ENCODE measurements at regions not wholly inside any gene's neighbourhood (a gene's known extent, or its start where the extent isn't known, plus 50 kb on each side); places are given as distances from the start of the nearest gene placed in this dataset.
A peak's percentile ranks its signal among the peaks of the same experiment; 100 is the strongest.
"Not testable (repeated sequence)": the region's sequence is repeated elsewhere in the genome, so short reads cannot be mapped to it uniquely, and the experiment has no call there.

- ChIA-PET POLR2A (no interaction called here), CTCF (no interaction called here)
- Mint-ChIP-seq H3K36me3 (ENCODE audit: low read depth) (no peaks in the 10 kb centered on the region), H3K9me3 (ENCODE audit: low read depth) (no peaks in the 10 kb centered on the region), H3K27ac (no peak overlapping the region), H3K27me3 (no peaks in the 10 kb centered on the region), H3K4me1 (no peaks in the 10 kb centered on the region), H3K4me3 (no peak overlapping the region)
- no peak for DNase-seq
- intact Hi-C loops (cut with DNase I, micrococcal nuclease), result no loop called here
- ATAC-seq, result no peak
Measured at GRCh38 chr6:168913866-168914469, 339.7 kb downstream of the THBS2 start.

- H3K4me3 Mint-ChIP-seq; DNase-seq; CTCF ChIA-PET; POLR2A ChIA-PET; H3K9me3 Mint-ChIP-seq (ENCODE audit: low read depth); intact Hi-C loops (cut with DNase I, micrococcal nuclease); H3K27ac Mint-ChIP-seq; H3K36me3 Mint-ChIP-seq (ENCODE audit: low read depth); H3K4me1 Mint-ChIP-seq; H3K27me3 Mint-ChIP-seq; ATAC-seq: not testable (repeated sequence)
Measured at GRCh38 chr6:168913231-168913865, 340.3 kb downstream of the THBS2 start.

GRCh38 chr6:168909288-168909687, 344.4 kb downstream of the THBS2 start:
- Mint-ChIP-seq H3K36me3 (ENCODE audit: low read depth) (no peaks in the 10 kb centered on the region), H3K9me3 (ENCODE audit: low read depth) (no peaks in the 10 kb centered on the region), H3K4me3 (no peak overlapping the region), H3K27ac (no peak overlapping the region), H3K4me1 (no peaks in the 10 kb centered on the region), H3K27me3 (no peaks in the 10 kb centered on the region)
- ChIA-PET POLR2A (no interaction called here), CTCF (no interaction called here)
- intact Hi-C loops (cut with DNase I, micrococcal nuclease), result no loop called here
- DNase-seq (peak; percentile 43), ATAC-seq (peak; percentile 57)

GRCh38 chr6:168908887-168909286, 344.8 kb downstream of the THBS2 start:
- no peak for ATAC-seq
- POLR2A ChIA-PET, result no interaction called here

GRCh38 chr6:168908166-168908565, 345.5 kb downstream of the THBS2 start:
- H3K4me1 Mint-ChIP-seq, result no peaks in the 10 kb centered on the region
- no peak overlapping the region for H3K27ac Mint-ChIP-seq
- DNase-seq (no peak), ATAC-seq (peak; percentile 16)
- intact Hi-C loops (cut with DNase I, micrococcal nuclease), result no loop called here
- no peaks in the 10 kb centered on the region for H3K9me3 Mint-ChIP-seq (ENCODE audit: low read depth)
- no peak overlapping the region for H3K4me3 Mint-ChIP-seq
- ChIA-PET POLR2A (no interaction called here), CTCF (no interaction called here)
- H3K27me3 Mint-ChIP-seq, result no peaks in the 10 kb centered on the region
- H3K36me3 Mint-ChIP-seq (ENCODE audit: low read depth), result no peaks in the 10 kb centered on the region

More at GRCh38 chr6:168908887-168909286, 344.8 kb downstream of the THBS2 start:
- DNase-seq, result no peak
- Mint-ChIP-seq H3K4me3 (no peak overlapping the region), H3K36me3 (ENCODE audit: low read depth) (no peaks in the 10 kb centered on the region), H3K27ac (no peak overlapping the region), H3K9me3 (ENCODE audit: low read depth) (no peaks in the 10 kb centered on the region), H3K4me1 (no peaks in the 10 kb centered on the region), H3K27me3 (no peaks in the 10 kb centered on the region)
- CTCF ChIA-PET, result no interaction called here
- intact Hi-C loops (cut with DNase I, micrococcal nuclease), result no loop called here

- no peaks in the 10 kb centered on the region for H3K36me3 Mint-ChIP-seq (ENCODE audit: low read depth)
- DNase-seq (no peak), ATAC-seq (no peak)
- CTCF ChIA-PET, result no interaction called here
- no peak overlapping the region for H3K4me3 Mint-ChIP-seq
- intact Hi-C loops (cut with DNase I, micrococcal nuclease), result no loop called here
- H3K27me3 Mint-ChIP-seq, result no peaks in the 10 kb centered on the region
- no peaks in the 10 kb centered on the region for H3K9me3 Mint-ChIP-seq (ENCODE audit: low read depth)
- no peaks in the 10 kb centered on the region for H3K4me1 Mint-ChIP-seq
- H3K27ac Mint-ChIP-seq, result no peak overlapping the region
- POLR2A ChIA-PET, result no interaction called here
Measured at GRCh38 chr6:168906391-168906790, 347.3 kb downstream of the THBS2 start.

- H3K36me3 Mint-ChIP-seq (ENCODE audit: low read depth), result no peaks in the 10 kb centered on the region
Measured at GRCh38 chr6:168905451-168906090, 348.1 kb downstream of the THBS2 start.

GRCh38 chr6:168903613-168904345, 349.9 kb downstream of the THBS2 start:
- no peaks in the 10 kb centered on the region for H3K36me3 Mint-ChIP-seq (ENCODE audit: low read depth)
- CTCF ChIA-PET, result interaction anchor here (1.8 kb wide), 1 partner anchor 534 kb away, joined by 4 read pairs; no protein-coding TSS in a partner anchor
- POLR2A ChIA-PET, result no interaction called here
- H3K27ac Mint-ChIP-seq, result no peak overlapping the region
- ATAC-seq (no peak), DNase-seq (no peak)
- no peaks in the 10 kb centered on the region for H3K9me3 Mint-ChIP-seq (ENCODE audit: low read depth)
- H3K4me3 Mint-ChIP-seq, result no peak overlapping the region
- intact Hi-C loops (cut with DNase I, micrococcal nuclease), result no loop called here
- no peaks in the 10 kb centered on the region for H3K27me3 Mint-ChIP-seq
- no peaks in the 10 kb centered on the region for H3K4me1 Mint-ChIP-seq

More at GRCh38 chr6:168905451-168906090, 348.1 kb downstream of the THBS2 start:
- Mint-ChIP-seq H3K9me3 (ENCODE audit: low read depth) (no peaks in the 10 kb centered on the region), H3K27ac (no peak overlapping the region), H3K4me1 (no peaks in the 10 kb centered on the region), H3K27me3 (no peaks in the 10 kb centered on the region), H3K4me3 (no peak overlapping the region)
- intact Hi-C loops (cut with DNase I, micrococcal nuclease), result no loop called here
- CTCF ChIA-PET, result no interaction called here
- peak; percentile 42 for ATAC-seq
- POLR2A ChIA-PET, result interaction anchor here (0.6 kb wide), 1 partner anchor 1042 kb away, joined by 8 read pairs; no protein-coding TSS in a partner anchor
- peak; percentile 35 for DNase-seq

- Mint-ChIP-seq H3K4me1 (no peaks in the 10 kb centered on the region), H3K27me3 (no peaks in the 10 kb centered on the region), H3K36me3 (ENCODE audit: low read depth) (no peaks in the 10 kb centered on the region), H3K4me3 (no peak overlapping the region), H3K9me3 (ENCODE audit: low read depth) (no peaks in the 10 kb centered on the region), H3K27ac (no peak overlapping the region)
- DNase-seq, result no peak
- no peak for ATAC-seq
- POLR2A ChIA-PET, result no interaction called here
- intact Hi-C loops (cut with DNase I, micrococcal nuclease), result no loop called here
- CTCF ChIA-PET, result no interaction called here
Measured at GRCh38 chr6:168902075-168902474, 351.6 kb downstream of the THBS2 start.

- Mint-ChIP-seq H3K27ac (no peak overlapping the region), H3K27me3 (no peaks in the 10 kb centered on the region), H3K9me3 (ENCODE audit: low read depth) (no peaks in the 10 kb centered on the region), H3K4me3 (no peak overlapping the region), H3K4me1 (no peaks in the 10 kb centered on the region), H3K36me3 (ENCODE audit: low read depth) (no peaks in the 10 kb centered on the region)
- ChIA-PET POLR2A (no interaction called here), CTCF (no interaction called here)
- DNase-seq, result no peak
- intact Hi-C loops (cut with DNase I, micrococcal nuclease), result no loop called here
- no peak for ATAC-seq
Measured at GRCh38 chr6:168901076-168901475, 352.6 kb downstream of the THBS2 start.

GRCh38 chr6:168896321-168896720, 357.3 kb downstream of the THBS2 start:
- H3K27me3 Mint-ChIP-seq, result no peaks in the 10 kb centered on the region
- H3K4me1 Mint-ChIP-seq, result peaks cover 10% of the 10 kb centered on the region
- no peak overlapping the region for H3K27ac Mint-ChIP-seq
- POLR2A ChIA-PET, result no interaction called here
- no peak for ATAC-seq
- no peak for DNase-seq
- H3K9me3 Mint-ChIP-seq (ENCODE audit: low read depth), result no peaks in the 10 kb centered on the region
- H3K4me3 Mint-ChIP-seq, result no peak overlapping the region
- H3K36me3 Mint-ChIP-seq (ENCODE audit: low read depth), result no peaks in the 10 kb centered on the region
- intact Hi-C loops (cut with DNase I, micrococcal nuclease), result loop anchor here in 1 of 2 experiments (5.0 to 10.0 kb wide), 5 partner anchors 318 to 1631 kb away; partner anchors contain the start of genes DYNLT2 and ERMARD
- CTCF ChIA-PET, result interaction anchor here (1.0 kb wide), 1 partner anchor 659 kb away, joined by 3 read pairs; no protein-coding TSS in a partner anchor

Measured in activated CD4-positive, alpha-beta T cell treated with anti-CD3 and anti-CD28 coated beads for 36 hours (primary cell).